HepG2 (cell line): ENCODE measurements at regions not wholly inside any gene's neighbourhood (a gene's known extent, or its start where the extent isn't known, plus 50 kb on each side); places are given as distances from the start of the nearest gene placed in this dataset.
A peak's percentile ranks its signal among the peaks of the same experiment; 100 is the strongest.

ENCODE experiments used
- ATAC-seq: fragments of 200-7000 bp; cut with Tn5 transposase; 3 replicates; pipeline ENCODE4 v1.9.1; 2020; ENCODE audit warnings: mild to moderate bottlenecking, moderate library complexity
- BruUV-seq: library from RNA; stranded (reverse); fragments of 400-500 nt; replicated peaks from 2 replicates; lab custom pipeline; 2021; lab: Mats Ljungman, UMichigan
- CTCF ChIA-PET: fragments of 300-600 bp; formaldehyde crosslinking; extraction: SDS; loops from one replicate; lab custom pipeline; 2021; ENCODE audit warnings: low total read pairs, inconsistent platforms, low intra/inter-chr PET ratio; lab: Yijun Ruan, JAX
- POLR2A ChIA-PET: fragments of 350-600 bp; sonication (Branson Sonifier 250); formaldehyde crosslinking; loops from one replicate; lab custom pipeline; 2020; ENCODE audit warnings: antibody characterized with exemption, inconsistent platforms; lab: Yijun Ruan, JAX
- DNase-seq: peaks from one replicate; pipeline ENCODE4 v3.0.0-alpha.2; 2015; ENCODE audit warnings: low spot score
- FAIRE-seq: peaks from 3 replicates; lab custom pipeline; 2011; peaks lifted over from hg19 to GRCh38; lab: Jason Lieb, UNC
- H2AFZ ChIP-seq: one replicate; pipeline ENCODE4 v1.6.1; 2011; ENCODE audit warnings: low read length, inconsistent platforms
- H3K27ac ChIP-seq: fragments of 300-600 bp; 3 replicates; pipeline ENCODE4 v1.8.0; 2011; ENCODE audit warnings: mixed run types, mild to moderate bottlenecking, mixed read lengths, low read length, inconsistent platforms; ENCODE audit not compliant: insufficient read depth; ENCODE audit errors: extremely low read length
- H3K27me3 ChIP-seq, 2 experiments: fragments of 200-600 bp in 1 of 2; 2 replicates in 1 of 2; 3 replicates in 1 of 2; pipeline versions ENCODE4 v1.6.0 to v1.8.0; 2011; ENCODE audit warnings: low read length in 2 of 2, mild to moderate bottlenecking in 2 of 2, moderate library complexity in 2 of 2, inconsistent platforms in 1 of 2; ENCODE audit not compliant: insufficient read depth in 2 of 2, control insufficient read depth in 1 of 2
- H3K36me3 ChIP-seq, 2 experiments: fragments of 200-600 bp in 1 of 2; replicated peaks in 1 of 2; 2 replicates in 1 of 2; 3 replicates in 1 of 2; pipeline versions ENCODE4 v1.5.1 to v1.8.0; 2011; ENCODE audit warnings: low read length in 2 of 2, inconsistent platforms in 1 of 2; ENCODE audit not compliant: insufficient read depth in 2 of 2, control insufficient read depth in 1 of 2
- H3K4me1 ChIP-seq: 2 replicates; pipeline ENCODE4 v1.5.1; 2012; ENCODE audit warnings: low read length, inconsistent platforms; ENCODE audit not compliant: insufficient read depth
- H3K4me2 ChIP-seq: 2 replicates; pipeline ENCODE4 v1.6.0; 2011; ENCODE audit warnings: low read depth, low read length, inconsistent platforms
- H3K4me3 ChIP-seq, 3 experiments: fragments of 200-600 bp in 1 of 3; sonication (generic), shearing (Covaris generic) in 1 of 3; replicated peaks in 1 of 3; 2 replicates each; pipeline ENCODE4 v1.5.1; 2011 to 2016; ENCODE audit warnings: low read length in 3 of 3, inconsistent platforms in 2 of 3, low read depth in 2 of 3, mild to moderate bottlenecking in 2 of 3, control low read depth in 1 of 3, mixed read lengths in 1 of 3; ENCODE audit not compliant: insufficient read depth in 1 of 3
- H3K79me2 ChIP-seq: one replicate; pipeline ENCODE4 v1.6.1; 2011; ENCODE audit warnings: low read length, inconsistent platforms; ENCODE audit not compliant: insufficient read depth
- H3K9ac ChIP-seq: 2 replicates; pipeline ENCODE4 v1.6.0; 2011; ENCODE audit warnings: mild to moderate bottlenecking, low read depth, low read length, inconsistent platforms; ENCODE audit not compliant: insufficient read depth
- H3K9me3 ChIP-seq: 2 replicates; pipeline ENCODE4 v1.5.1; 2012; ENCODE audit warnings: mild to moderate bottlenecking, low read length
- H4K20me1 ChIP-seq: 2 replicates; pipeline ENCODE4 v1.6.0; 2011; ENCODE audit warnings: inconsistent platforms, mild to moderate bottlenecking, low read length, moderate library complexity; ENCODE audit not compliant: insufficient read depth
- BRD4 ChIP-seq: sonication (generic); formaldehyde crosslinking; IDR thresholded peaks from 2 replicates; pipeline ENCODE4 v1.4.0; 2020; ENCODE audit warnings: missing genetic modification reagents
- CENPX ChIP-seq: sonication (generic); formaldehyde crosslinking; IDR thresholded peaks from 2 replicates; pipeline ENCODE4 v1.9.0; 2021; ENCODE audit warnings: mild to moderate bottlenecking, missing genetic modification reagents, moderate library complexity
- IKZF4 ChIP-seq: sonication (generic); formaldehyde crosslinking; IDR thresholded peaks from 2 replicates; pipeline ENCODE4 v1.5.1; 2020; ENCODE audit warnings: borderline replicate concordance, mild to moderate bottlenecking, low read depth, missing genetic modification reagents; ENCODE audit errors: not compliant biosample characterization
- KAT7 ChIP-seq: IDR thresholded peaks from 2 replicates; pipeline ENCODE4 v1.6.1; 2018; ENCODE audit warnings: borderline replicate concordance, missing compliant biosample characterization
- KAT8 ChIP-seq: IDR thresholded peaks from 2 replicates; pipeline ENCODE4 v1.6.1; 2016; ENCODE audit warnings: missing genetic modification reagents, missing compliant biosample characterization
- RAD21 ChIP-seq: fragments of 450-650 bp; formaldehyde crosslinking; IDR thresholded peaks from 2 replicates; pipeline ENCODE4 v1.5.0; 2020; ENCODE audit warnings: mild to moderate bottlenecking
- THRA ChIP-seq: sonication (generic); formaldehyde crosslinking; IDR thresholded peaks from 2 replicates; pipeline ENCODE4 v1.4.0; 2020; ENCODE audit warnings: missing genetic modification reagents, borderline replicate concordance
- TMF1 ChIP-seq: sonication (generic); formaldehyde crosslinking; IDR thresholded peaks from 2 replicates; pipeline ENCODE4 v1.8.1; 2022; ENCODE audit warnings: low read depth, missing genetic modification reagents
- ZBTB43 ChIP-seq: sonication (generic); formaldehyde crosslinking; conservative IDR thresholded peaks from 2 replicates; pipeline ENCODE4 v1.4.0; 2020; ENCODE audit warnings: missing genetic modification reagents
- ZC3H4 ChIP-seq: sonication (generic); formaldehyde crosslinking; IDR thresholded peaks from 2 replicates; pipeline ENCODE4 v1.4.0; 2020; ENCODE audit warnings: missing genetic modification reagents, borderline replicate concordance
- ZNF496 ChIP-seq: sonication (generic); formaldehyde crosslinking; IDR thresholded peaks from 2 replicates; pipeline ENCODE4 v1.8.1; 2023; ENCODE audit warnings: mild to moderate bottlenecking, moderate library complexity, missing genetic modification reagents; ENCODE audit not compliant: insufficient replicate concordance
- ZNF563 ChIP-seq: sonication (generic); formaldehyde crosslinking; IDR thresholded peaks from 2 replicates; pipeline ENCODE4 v1.8.0; 2022; ENCODE audit warnings: mild to moderate bottlenecking, moderate library complexity, missing genetic modification reagents
- ZNF569 ChIP-seq: sonication (generic); formaldehyde crosslinking; IDR thresholded peaks from 2 replicates; pipeline ENCODE4 v1.5.0; 2020; ENCODE audit warnings: mild to moderate bottlenecking, missing genetic modification reagents, moderate library complexity, borderline replicate concordance
- ZNF652 ChIP-seq: IDR thresholded peaks from 2 replicates; pipeline ENCODE4 v1.6.1; 2016; ENCODE audit warnings: low read depth, borderline replicate concordance
- ZNF709 ChIP-seq: sonication (generic); formaldehyde crosslinking; IDR thresholded peaks from 2 replicates; pipeline ENCODE4 v1.5.0; 2020; ENCODE audit warnings: mild to moderate bottlenecking, missing genetic modification reagents
- ZNF75D ChIP-seq: sonication (generic); formaldehyde crosslinking; IDR thresholded peaks from 2 replicates; pipeline ENCODE4 v1.8.1; 2023; ENCODE audit warnings: missing genetic modification reagents, mild to moderate bottlenecking, borderline replicate concordance
- ZSCAN21 ChIP-seq: sonication (generic); formaldehyde crosslinking; IDR thresholded peaks from 2 replicates; pipeline ENCODE4 v1.8.0; 2022; ENCODE audit warnings: mild to moderate bottlenecking, missing genetic modification reagents, moderate library complexity, borderline replicate concordance
- WGBS: methylation state at CpG from one replicate; pipeline ENCODE4 v1.1.6; 2017; ENCODE audit warnings: low lambda C conversion rate; 5-methylcytosine and 5-hydroxymethylcytosine counted together
- in situ Hi-C: cut with HindIII; loops from 2 replicates; pipeline ENCODE4 v1.10.0; 2017; ENCODE audit warnings: low pct_unique_long_range_greater_than_20kb; ENCODE audit not compliant: extremely low pct_ligation_motif_present
- intact Hi-C: fragments of 100-400 bp; cut with micrococcal nuclease; formaldehyde crosslinking; loops from one replicate; pipeline ENCODE4 v1.10.0; 2022; ENCODE audit not compliant: unreplicated experiment
- TF ChIP-seq, protein P1 (sequence below): sonication (generic); formaldehyde crosslinking; IDR thresholded peaks from 2 replicates; pipeline ENCODE4 v1.9.0; 2022; ENCODE audit warnings: missing genetic modification reagents, mild to moderate bottlenecking, borderline replicate concordance
- TF ChIP-seq, protein P2 (sequence below): sonication (generic); formaldehyde crosslinking; IDR thresholded peaks from 2 replicates; pipeline ENCODE4 v1.8.0; 2022; ENCODE audit warnings: mild to moderate bottlenecking, missing genetic modification reagents, moderate library complexity

DNA sequence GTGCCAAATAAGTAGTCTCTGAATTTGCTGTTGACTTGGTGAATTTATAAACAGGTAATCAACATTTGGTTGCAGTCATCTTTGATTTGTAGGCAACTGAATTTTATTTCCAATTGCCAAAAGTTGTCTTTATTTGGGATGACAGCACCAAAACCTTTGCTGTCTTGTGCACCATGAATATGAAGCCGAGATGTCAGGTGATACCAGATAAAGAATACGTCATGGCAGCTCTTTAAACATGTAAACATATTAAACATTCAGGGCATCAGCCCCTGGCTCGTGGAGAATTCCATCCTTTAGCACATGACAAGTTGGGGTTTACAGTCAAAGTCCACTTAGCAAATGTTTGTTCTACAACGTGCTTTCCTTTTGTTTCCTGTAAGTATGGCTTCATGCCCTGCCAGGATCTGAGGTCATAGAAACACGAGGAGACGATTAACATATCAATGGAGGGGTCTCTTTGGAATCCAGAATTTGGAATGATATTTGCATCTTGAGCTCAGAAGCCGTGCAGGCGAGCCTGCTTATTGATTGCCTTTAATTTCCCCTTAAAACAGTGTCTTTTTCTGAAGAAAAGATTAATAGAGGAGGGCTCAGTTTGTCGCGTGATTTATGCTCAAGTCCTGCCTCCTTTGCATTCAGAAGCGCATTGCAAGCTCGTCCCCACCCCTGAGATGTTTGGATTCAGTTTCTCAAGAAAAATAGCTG is 170.2 kb upstream of the ZNF217 start:
- FAIRE-seq = peak; percentile 92
- Histone ChIP-seq H3K4me2 (peak overlapping the region; percentile 46), H3K9ac (peak overlapping the region; percentile 69), H3K36me3 (no peaks in the 10 kb centered on the region), H3K27ac (peak overlapping the region; percentile 89), H3K4me3 (no peak overlapping the region; a peak in 1 of 6 replicates), H3K4me1 (peaks cover 77% of the 10 kb centered on the region), H3K9me3 (no peaks in the 10 kb centered on the region), H4K20me1 (no peaks in the 10 kb centered on the region), H3K79me2 (no peaks in the 10 kb centered on the region), H2AFZ (peak overlapping the region; percentile 10), H3K27me3 (no peaks in the 10 kb centered on the region)
- intact Hi-C loops (loop anchor here (1.0 to 2.0 kb wide), 3 partner anchors 9 to 185 kb away; no protein-coding TSS in a partner anchor), in situ Hi-C loops (no loop called here)
- peak; percentile 100 for DNase-seq
- no TSS peak for BruUV-seq
- WGBS = 17% methylated on average over 12 of the region's 12 CpGs
- ChIA-PET POLR2A (interaction anchor here (0.8 to 4.1 kb wide), 27 partner anchors 9 to 431 kb away, joined by 3 to 51 read pairs (median 8); partner anchors contain the start of gene ZNF217), CTCF (no interaction called here)
- ATAC-seq = peak; percentile 95
- TF ChIP-seq ZNF496 (CRISPR knock-in tag) = no peak
- peak; percentile 79 for TF ChIP-seq ZBTB43 (CRISPR knock-in tag)
- TF ChIP-seq ZNF709 (CRISPR knock-in tag) = no peak
- TF ChIP-seq ZNF75D (CRISPR knock-in tag) = no peak
- TF ChIP-seq TMF1 (CRISPR knock-in tag) = peak; percentile 66; the same call in 1 of the 2 replicates
- TF ChIP-seq ZNF563 (CRISPR knock-in tag) = no peak
- TF ChIP-seq IKZF4 (CRISPR knock-in tag) = no peak
- peak; percentile 67; the same call in 1 of the 2 replicates for TF ChIP-seq ZSCAN21 (CRISPR knock-in tag)
- TF ChIP-seq THRA (CRISPR knock-in tag) = peak; percentile 95
- TF ChIP-seq ZNF652 (CRISPR knock-in tag) = peak; percentile 15; the same call in 1 of the 2 replicates
- TF ChIP-seq, protein P1, sequence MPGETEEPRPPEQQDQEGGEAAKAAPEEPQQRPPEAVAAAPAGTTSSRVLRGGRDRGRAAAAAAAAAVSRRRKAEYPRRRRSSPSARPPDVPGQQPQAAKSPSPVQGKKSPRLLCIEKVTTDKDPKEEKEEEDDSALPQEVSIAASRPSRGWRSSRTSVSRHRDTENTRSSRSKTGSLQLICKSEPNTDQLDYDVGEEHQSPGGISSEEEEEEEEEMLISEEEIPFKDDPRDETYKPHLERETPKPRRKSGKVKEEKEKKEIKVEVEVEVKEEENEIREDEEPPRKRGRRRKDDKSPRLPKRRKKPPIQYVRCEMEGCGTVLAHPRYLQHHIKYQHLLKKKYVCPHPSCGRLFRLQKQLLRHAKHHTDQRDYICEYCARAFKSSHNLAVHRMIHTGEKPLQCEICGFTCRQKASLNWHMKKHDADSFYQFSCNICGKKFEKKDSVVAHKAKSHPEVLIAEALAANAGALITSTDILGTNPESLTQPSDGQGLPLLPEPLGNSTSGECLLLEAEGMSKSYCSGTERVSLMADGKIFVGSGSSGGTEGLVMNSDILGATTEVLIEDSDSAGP (CRISPR knock-in tag) = no peak; the same call in 1 of the 2 replicates
- TF ChIP-seq ZNF569 (CRISPR knock-in tag) = 0 out of 2 replicates have a peak, but pooled peaks have one; percentile 24
- no peak; the same call in 1 of the 2 replicates for TF ChIP-seq BRD4 (CRISPR knock-in tag)
- 0 out of 2 replicates have a peak, but pooled peaks have one; percentile 15 for TF ChIP-seq RAD21 (CRISPR knock-in tag)
- TF ChIP-seq CENPX (CRISPR knock-in tag) = no peak
- TF ChIP-seq KAT8 (CRISPR knock-in tag) = peak; percentile 93
- TF ChIP-seq, protein P2, sequence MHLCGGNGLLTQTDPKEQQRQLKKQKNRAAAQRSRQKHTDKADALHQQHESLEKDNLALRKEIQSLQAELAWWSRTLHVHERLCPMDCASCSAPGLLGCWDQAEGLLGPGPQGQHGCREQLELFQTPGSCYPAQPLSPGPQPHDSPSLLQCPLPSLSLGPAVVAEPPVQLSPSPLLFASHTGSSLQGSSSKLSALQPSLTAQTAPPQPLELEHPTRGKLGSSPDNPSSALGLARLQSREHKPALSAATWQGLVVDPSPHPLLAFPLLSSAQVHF (CRISPR knock-in tag) = no peak; the same call in 1 of the 2 replicates
- TF ChIP-seq KAT7 (CRISPR knock-in tag) = peak; percentile 88
- no peak for TF ChIP-seq ZC3H4 (CRISPR knock-in tag)
